Fibroblast of lung (primary cell): ENCODE measurements at regions not wholly inside any gene's neighbourhood (a gene's known extent, or its start where the extent isn't known, plus 50 kb on each side); places are given as distances from the start of the nearest gene placed in this dataset.

ENCODE experiments used
- DNase-seq, 2 donors: peaks; one replicate each; pipeline versions ENCODE4 v3.0.0 to v3.0.0-alpha.2; 2010; ENCODE audit warnings: low read depth in 2 of 2
- H2AFZ ChIP-seq: 2 replicates; pipeline ENCODE4 v1.5.1; 2012; ENCODE audit warnings: low read length, control low read depth, inconsistent platforms
- H3K27ac ChIP-seq: 2 replicates; pipeline ENCODE4 v1.5.1; 2011; ENCODE audit warnings: low read length, control low read depth; ENCODE audit not compliant: insufficient read depth
- H3K27me3 ChIP-seq: 2 replicates; pipeline ENCODE4 v1.5.1; 2011; ENCODE audit warnings: mild to moderate bottlenecking, low read length; ENCODE audit not compliant: control insufficient read depth, insufficient read depth
- H3K36me3 ChIP-seq: 2 replicates; pipeline ENCODE4 v1.5.1; 2011; ENCODE audit warnings: low read length; ENCODE audit not compliant: control insufficient read depth, insufficient read depth
- H3K4me1 ChIP-seq: 2 replicates; pipeline ENCODE4 v1.5.1; 2011; ENCODE audit warnings: low read length; ENCODE audit not compliant: control insufficient read depth, insufficient read depth; ENCODE audit errors: extremely low read depth
- H3K4me2 ChIP-seq: 2 replicates; pipeline ENCODE4 v1.5.1; 2011; ENCODE audit warnings: low read length, control low read depth; ENCODE audit not compliant: insufficient read depth; ENCODE audit errors: extremely low read depth
- H3K4me3 ChIP-seq, 4 experiments: fragments of 200-600 bp in 1 of 4; sonication (generic) in 1 of 4; replicated peaks in 1 of 4; 2 replicates each; pipeline ENCODE4 v1.5.1; 2011 to 2016; ENCODE audit warnings: low read length in 4 of 4, low read depth in 3 of 4, mild to moderate bottlenecking in 3 of 4, control low read depth in 2 of 4, inconsistent platforms in 1 of 4, mixed read lengths in 1 of 4; ENCODE audit not compliant: insufficient read depth in 1 of 4; ENCODE audit errors: control extremely low read depth in 1 of 4
- H3K79me2 ChIP-seq: 2 replicates; pipeline ENCODE4 v1.5.1; 2012; ENCODE audit warnings: mild to moderate bottlenecking, low read length, inconsistent platforms; ENCODE audit not compliant: control insufficient read depth, insufficient read depth
- H3K9ac ChIP-seq: 2 replicates; pipeline ENCODE4 v1.5.1; 2011; ENCODE audit warnings: mild to moderate bottlenecking, low read length, control low read depth; ENCODE audit not compliant: insufficient read depth
- H3K9me3 ChIP-seq: 2 replicates; pipeline ENCODE4 v1.5.1; 2012; ENCODE audit warnings: low read depth, low read length; ENCODE audit not compliant: control insufficient read depth, insufficient read depth
- H4K20me1 ChIP-seq: 2 replicates; pipeline ENCODE4 v1.5.1; 2011; ENCODE audit warnings: low read length; ENCODE audit not compliant: control insufficient read depth, insufficient read depth; ENCODE audit errors: extremely low read depth
- EZH2 ChIP-seq: IDR thresholded peaks from 2 replicates; pipeline ENCODE4 v1.5.1; 2012; ENCODE audit warnings: low read length, control low read depth, mild to moderate bottlenecking; ENCODE audit errors: missing control alignments
- TF ChIP-seq, protein P1 (sequence below), 2 donors: IDR thresholded peaks in 1 of 2; conservative IDR thresholded peaks in 1 of 2; 1 replicate in 1 of 2; 2 replicates in 1 of 2; pipeline ENCODE4 v1.5.1; 2011 to 2012; ENCODE audit warnings: low read length in 2 of 2, control low read depth in 1 of 2, inconsistent platforms in 1 of 2, low read depth in 1 of 2, mild to moderate bottlenecking in 1 of 2

DNA sequence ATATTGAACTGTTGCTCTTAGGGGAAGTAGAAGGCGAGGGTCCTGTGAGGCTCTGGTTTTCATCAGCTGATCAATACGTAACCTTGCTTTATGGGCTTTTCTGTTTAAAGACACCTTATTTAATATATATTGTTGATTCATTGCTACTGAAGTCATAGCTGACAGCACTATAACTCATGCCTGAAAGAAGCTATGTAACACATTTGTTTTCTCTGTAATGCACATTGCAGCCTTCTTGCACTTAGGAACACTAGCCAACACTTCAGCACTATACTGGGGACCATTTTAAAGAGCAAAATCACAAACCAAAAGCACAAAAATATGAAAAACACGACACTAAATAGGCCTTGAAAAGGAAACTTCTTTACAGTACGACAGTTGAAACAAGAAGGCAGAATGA lies 135.7 kb downstream of the TTC6 start:
- Histone ChIP-seq H3K4me2 (no peak overlapping the region), H3K27me3 (no peaks in the 10 kb centered on the region), H3K4me3 (no peak overlapping the region), H3K9ac (no peak overlapping the region), H4K20me1 (no peaks in the 10 kb centered on the region), H3K79me2 (no peaks in the 10 kb centered on the region), H3K9me3 (no peaks in the 10 kb centered on the region), H3K27ac (no peak overlapping the region), H3K36me3 (no peaks in the 10 kb centered on the region), H2AFZ (no peak overlapping the region), H3K4me1 (no peaks in the 10 kb centered on the region)
- TF ChIP-seq, protein P1, sequence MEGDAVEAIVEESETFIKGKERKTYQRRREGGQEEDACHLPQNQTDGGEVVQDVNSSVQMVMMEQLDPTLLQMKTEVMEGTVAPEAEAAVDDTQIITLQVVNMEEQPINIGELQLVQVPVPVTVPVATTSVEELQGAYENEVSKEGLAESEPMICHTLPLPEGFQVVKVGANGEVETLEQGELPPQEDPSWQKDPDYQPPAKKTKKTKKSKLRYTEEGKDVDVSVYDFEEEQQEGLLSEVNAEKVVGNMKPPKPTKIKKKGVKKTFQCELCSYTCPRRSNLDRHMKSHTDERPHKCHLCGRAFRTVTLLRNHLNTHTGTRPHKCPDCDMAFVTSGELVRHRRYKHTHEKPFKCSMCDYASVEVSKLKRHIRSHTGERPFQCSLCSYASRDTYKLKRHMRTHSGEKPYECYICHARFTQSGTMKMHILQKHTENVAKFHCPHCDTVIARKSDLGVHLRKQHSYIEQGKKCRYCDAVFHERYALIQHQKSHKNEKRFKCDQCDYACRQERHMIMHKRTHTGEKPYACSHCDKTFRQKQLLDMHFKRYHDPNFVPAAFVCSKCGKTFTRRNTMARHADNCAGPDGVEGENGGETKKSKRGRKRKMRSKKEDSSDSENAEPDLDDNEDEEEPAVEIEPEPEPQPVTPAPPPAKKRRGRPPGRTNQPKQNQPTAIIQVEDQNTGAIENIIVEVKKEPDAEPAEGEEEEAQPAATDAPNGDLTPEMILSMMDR (conservative IDR thresholded peaks at IDR 0.05 in 1 of 2, IDR thresholded peaks at IDR 0.05 in 1 of 2; ENCODE audit: low read depth in 1 of 2, low read length in 2 of 2) = no peak
- TF ChIP-seq EZH2 = no peak
- DNase-seq = no peak

DNA sequence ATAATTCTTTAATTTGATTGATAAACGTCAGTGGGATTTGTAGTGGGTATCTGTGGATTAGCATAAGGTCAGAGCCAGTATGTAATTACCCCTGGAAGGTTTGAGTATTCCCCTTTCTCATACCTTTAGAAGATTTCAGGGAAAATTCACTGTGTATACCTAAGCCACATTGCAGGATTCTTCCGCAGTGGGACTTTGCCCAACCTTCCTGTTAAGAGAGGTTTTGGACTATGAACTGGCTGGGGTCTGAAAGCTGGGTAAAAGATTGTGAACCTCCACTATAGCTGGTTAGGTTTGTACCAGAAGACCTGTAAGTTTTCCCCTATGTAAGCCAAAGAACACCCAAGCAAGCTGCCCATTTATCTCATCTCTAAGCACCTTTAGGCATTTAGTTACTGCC lies 150.2 kb downstream of the TTC6 start:
- no peaks in the 10 kb centered on the region for H4K20me1 ChIP-seq

DNA sequence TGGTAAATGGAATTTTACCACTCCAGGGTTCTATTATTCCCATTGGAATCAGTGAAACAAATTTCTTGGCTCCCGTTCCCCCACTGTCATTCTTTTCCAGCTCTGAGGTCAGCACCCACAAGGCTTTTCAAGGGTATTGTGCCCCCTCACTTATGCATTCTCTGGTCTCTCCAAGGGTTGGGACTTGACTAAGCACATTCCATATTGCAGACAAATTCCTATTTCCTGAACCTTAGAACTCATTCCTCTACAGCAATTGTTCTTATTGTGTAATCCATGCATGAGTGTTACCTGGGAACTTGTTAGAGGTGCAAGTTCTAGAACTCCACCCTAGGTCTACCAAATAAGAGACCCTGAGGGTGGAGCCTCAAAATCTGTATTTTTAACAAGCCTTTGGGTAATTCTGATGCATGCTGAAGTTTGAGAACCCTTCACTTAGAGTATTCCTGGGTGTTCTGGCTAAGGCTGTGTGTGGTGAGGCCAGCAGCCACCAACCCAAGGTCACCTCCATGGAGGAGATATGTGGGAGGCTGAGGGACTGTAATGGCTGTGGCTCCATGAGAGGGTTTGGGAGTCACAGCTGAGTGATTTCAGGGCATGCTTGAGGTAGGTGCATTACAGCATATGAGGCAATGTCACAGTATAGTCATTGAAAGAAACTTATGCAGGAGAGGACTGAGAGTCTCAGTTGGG lies 150.9 kb downstream of the TTC6 start:
- no peak overlapping the region for H3K9ac ChIP-seq
- no peak for TF ChIP-seq EZH2
- TF ChIP-seq, protein P1 (conservative IDR thresholded peaks at IDR 0.05 in 1 of 2, IDR thresholded peaks at IDR 0.05 in 1 of 2; ENCODE audit: low read depth in 1 of 2, low read length in 2 of 2) = no peak
- no peak overlapping the region for H2AFZ ChIP-seq
- no peaks in the 10 kb centered on the region for H3K36me3 ChIP-seq
- no peak overlapping the region for H3K4me2 ChIP-seq
- no peak overlapping the region for H3K4me3 ChIP-seq
- H3K9me3 ChIP-seq = no peaks in the 10 kb centered on the region
- H3K27ac ChIP-seq = no peak overlapping the region
- no peaks in the 10 kb centered on the region for H4K20me1 ChIP-seq
- DNase-seq = no peak
- H3K4me1 ChIP-seq = no peaks in the 10 kb centered on the region
- no peaks in the 10 kb centered on the region for H3K27me3 ChIP-seq
- H3K79me2 ChIP-seq = no peaks in the 10 kb centered on the region

More for the DNA sequence above, 150.2 kb downstream of the TTC6 start:
- Histone ChIP-seq H3K9ac (no peak overlapping the region), H3K27me3 (no peaks in the 10 kb centered on the region), H3K36me3 (no peaks in the 10 kb centered on the region), H2AFZ (no peak overlapping the region), H3K79me2 (no peaks in the 10 kb centered on the region), H3K4me1 (no peaks in the 10 kb centered on the region), H3K4me2 (no peak overlapping the region), H3K27ac (no peak overlapping the region), H3K9me3 (no peaks in the 10 kb centered on the region), H3K4me3 (no peak overlapping the region)
- TF ChIP-seq, protein P1 (conservative IDR thresholded peaks at IDR 0.05 in 1 of 2, IDR thresholded peaks at IDR 0.05 in 1 of 2; ENCODE audit: low read depth in 1 of 2, low read length in 2 of 2) = no peak
- no peak for TF ChIP-seq EZH2
- DNase-seq = no peak
